Sigmoid colon (tissue), 4 donors: ENCODE measurements at regions not wholly inside any gene's neighbourhood (a gene's known extent, or its start where the extent isn't known, plus 50 kb on each side); places are given as distances from the start of the nearest gene placed in this dataset.

Experiments
- CTCF ChIP-seq, 4 experiments: fragments of 450-650 bp in 3 of 4; fragments of 200-600 bp in 1 of 4; IDR thresholded peaks; one replicate each; pipeline ENCODE4 v1.5.1; 2016 to 2019; ENCODE audit warnings: antibody characterized with exemption in 4 of 4, mild to moderate bottlenecking in 3 of 4, moderate library complexity in 2 of 4
- POLR2A ChIP-seq, 2 donors: fragments of 450-650 bp; IDR thresholded peaks; one replicate each; pipeline ENCODE4 v1.6.1; 2016; ENCODE audit warnings: antibody characterized with exemption in 2 of 2, mild to moderate bottlenecking in 2 of 2, moderate library complexity in 2 of 2
- POLR2AphosphoS5 ChIP-seq, 4 donors: sonication (generic); formaldehyde crosslinking; IDR thresholded peaks; one replicate each; pipeline ENCODE4 v1.6.1; 2017; ENCODE audit warnings: antibody characterized with exemption in 4 of 4

DNA sequence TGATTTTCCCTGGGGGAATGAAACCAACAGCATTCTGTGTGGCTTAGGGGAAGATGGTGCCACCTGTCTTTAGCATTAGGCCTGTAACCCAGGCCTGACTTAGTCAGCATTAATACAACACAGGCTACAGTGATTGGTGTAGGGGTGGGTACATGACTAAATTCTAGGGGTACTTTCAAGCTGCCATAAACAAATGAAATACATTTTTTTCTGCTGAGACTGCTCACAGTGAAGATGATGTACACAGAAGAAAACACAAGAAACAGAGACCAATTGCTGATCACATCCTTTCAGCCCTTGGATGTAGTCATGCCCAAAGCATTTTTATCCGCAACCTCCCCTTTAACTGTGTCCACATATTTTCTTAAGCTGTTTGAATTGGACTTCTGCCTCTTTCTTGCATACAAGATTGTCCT lies 527.2 kb downstream of the KCTD16 start:
- TF ChIP-seq CTCF (IDR thresholded peaks at IDR 0.05): no peak
- no peak for TF ChIP-seq POLR2AphosphoS5 (IDR thresholded peaks at IDR 0.05)
- TF ChIP-seq POLR2A (IDR thresholded peaks at IDR 0.05): no peak
